ENCODE measurements at regions not wholly inside any gene's neighbourhood (a gene's known extent, or its start where the extent isn't known, plus 50 kb on each side); places are given as distances from the start of the nearest gene placed in this dataset.

DNA sequence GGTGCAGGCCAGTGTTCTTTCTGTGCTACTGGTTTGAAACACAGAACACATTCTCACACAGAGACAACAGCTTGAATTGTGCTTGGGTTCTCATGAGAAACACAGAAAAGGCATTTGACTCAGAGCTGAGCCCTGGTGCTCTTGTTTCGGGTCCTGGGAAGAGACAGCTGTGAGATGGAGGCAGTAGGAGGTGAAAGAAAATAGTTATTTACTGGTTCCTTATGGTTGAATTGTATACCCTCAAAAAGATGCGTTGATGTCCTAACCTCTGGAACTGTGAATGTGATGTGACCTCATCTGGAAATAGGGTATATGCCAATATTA, 87.1 kb upstream of the RPS6KA2 start:
- H3K4me3 ChIP-seq, result no peak overlapping the region
- TF ChIP-seq POLR2A (IDR thresholded peaks at IDR 0.05), result no peak
- TF ChIP-seq, protein P1, sequence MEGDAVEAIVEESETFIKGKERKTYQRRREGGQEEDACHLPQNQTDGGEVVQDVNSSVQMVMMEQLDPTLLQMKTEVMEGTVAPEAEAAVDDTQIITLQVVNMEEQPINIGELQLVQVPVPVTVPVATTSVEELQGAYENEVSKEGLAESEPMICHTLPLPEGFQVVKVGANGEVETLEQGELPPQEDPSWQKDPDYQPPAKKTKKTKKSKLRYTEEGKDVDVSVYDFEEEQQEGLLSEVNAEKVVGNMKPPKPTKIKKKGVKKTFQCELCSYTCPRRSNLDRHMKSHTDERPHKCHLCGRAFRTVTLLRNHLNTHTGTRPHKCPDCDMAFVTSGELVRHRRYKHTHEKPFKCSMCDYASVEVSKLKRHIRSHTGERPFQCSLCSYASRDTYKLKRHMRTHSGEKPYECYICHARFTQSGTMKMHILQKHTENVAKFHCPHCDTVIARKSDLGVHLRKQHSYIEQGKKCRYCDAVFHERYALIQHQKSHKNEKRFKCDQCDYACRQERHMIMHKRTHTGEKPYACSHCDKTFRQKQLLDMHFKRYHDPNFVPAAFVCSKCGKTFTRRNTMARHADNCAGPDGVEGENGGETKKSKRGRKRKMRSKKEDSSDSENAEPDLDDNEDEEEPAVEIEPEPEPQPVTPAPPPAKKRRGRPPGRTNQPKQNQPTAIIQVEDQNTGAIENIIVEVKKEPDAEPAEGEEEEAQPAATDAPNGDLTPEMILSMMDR (IDR thresholded peaks at IDR 0.05), result no peak
- H3K27ac ChIP-seq, result no peak overlapping the region
- no peak for DNase-seq
- no peaks in the 10 kb centered on the region for H3K9me3 ChIP-seq
- intact Hi-C loops (cut with DNase I; ENCODE audit: low total_unique reads), result no loop called here
- no peaks in the 10 kb centered on the region for H3K27me3 ChIP-seq
- H3K36me3 ChIP-seq, result no peaks in the 10 kb centered on the region
- no peaks in the 10 kb centered on the region for H3K4me1 ChIP-seq

DNA sequence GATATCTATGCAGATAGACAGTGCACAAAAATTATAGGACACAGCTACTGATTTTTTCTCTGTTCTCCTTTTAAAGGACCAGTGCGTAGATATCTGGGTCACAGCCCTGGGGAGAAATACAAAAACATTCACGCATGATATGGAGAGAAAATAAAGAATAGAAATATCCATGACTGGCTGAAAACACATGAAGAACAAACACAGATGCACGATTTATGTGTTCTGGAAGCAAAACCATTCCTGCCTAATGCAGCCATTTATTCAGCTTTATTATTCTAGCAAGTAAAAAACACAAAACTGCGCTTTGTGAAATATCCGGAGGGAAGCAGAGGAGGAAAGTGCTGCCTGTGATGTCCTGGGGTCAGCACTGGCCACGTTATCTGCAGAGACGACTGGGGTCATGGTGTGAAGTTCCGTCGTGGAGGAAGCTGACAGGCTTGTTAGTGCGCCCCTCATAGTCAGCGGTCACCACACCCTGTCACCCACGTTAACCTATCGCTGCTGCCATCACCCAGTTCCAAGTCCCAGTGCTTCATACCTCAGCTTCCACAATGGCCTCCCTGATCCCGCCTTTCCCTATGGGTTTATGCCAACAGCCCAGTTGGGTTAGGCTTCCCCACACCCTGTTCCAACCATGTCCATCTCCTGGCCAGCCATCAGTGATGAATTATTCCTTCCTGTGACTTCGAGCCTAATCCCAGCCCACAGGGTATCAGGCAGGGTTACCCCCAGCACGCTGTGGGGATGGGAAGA, 86.6 kb upstream of the RPS6KA2 start:
- Histone ChIP-seq H3K4me1 (no peaks in the 10 kb centered on the region), H3K27me3 (no peaks in the 10 kb centered on the region), H3K4me3 (no peak overlapping the region), H3K9me3 (no peaks in the 10 kb centered on the region), H3K27ac (no peak overlapping the region), H3K36me3 (no peaks in the 10 kb centered on the region)
- no peak for TF ChIP-seq POLR2A (IDR thresholded peaks at IDR 0.05)
- TF ChIP-seq, protein P1 (IDR thresholded peaks at IDR 0.05), result no peak
- DNase-seq, result no peak
- intact Hi-C loops (cut with DNase I; ENCODE audit: low total_unique reads), result no loop called here

DNA sequence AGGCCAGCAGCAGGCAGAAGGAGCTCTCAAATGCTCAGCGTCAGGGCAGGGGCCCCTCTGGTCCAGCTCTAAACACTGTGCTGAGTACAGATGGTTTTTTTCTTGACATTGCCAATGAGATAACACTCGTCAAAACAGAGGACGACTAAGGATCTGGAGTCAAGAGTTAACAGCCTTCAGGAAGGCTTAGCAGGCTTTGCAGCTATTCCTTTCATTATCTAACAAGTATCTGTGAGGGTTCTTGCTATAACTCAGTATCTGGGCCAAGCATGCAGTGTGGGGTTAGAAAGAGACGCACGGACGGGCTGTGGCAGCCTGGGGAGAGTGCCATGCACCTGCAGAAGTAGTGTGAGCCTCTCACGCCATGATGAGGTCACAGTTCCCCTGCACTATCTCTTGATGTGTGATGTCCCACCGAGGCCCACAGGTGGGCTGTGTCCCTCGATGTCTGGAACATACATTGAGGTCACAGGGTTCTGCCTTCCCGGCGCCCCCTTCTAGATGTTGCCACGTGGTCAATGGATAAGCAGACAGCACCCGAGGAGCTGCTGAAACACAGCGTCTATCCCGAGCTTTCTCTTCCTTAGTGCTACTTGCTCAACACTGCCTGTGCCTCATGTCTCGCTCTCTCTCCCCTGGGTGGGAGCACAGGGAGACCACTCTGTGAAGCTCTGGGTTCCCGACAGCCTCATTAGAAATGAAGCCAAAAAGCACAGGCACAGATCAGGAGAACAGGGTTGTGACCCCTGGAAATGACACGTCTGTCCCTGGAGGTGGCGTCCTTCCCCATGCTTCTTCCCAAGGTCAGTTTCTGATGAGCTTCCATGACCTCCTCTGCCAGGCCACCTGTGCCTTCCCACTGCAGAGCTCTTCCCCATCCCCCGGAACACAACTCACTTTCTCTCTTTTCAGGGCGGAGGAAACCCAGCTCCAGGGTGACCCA, 85.5 kb upstream of the RPS6KA2 start:
- Histone ChIP-seq H3K4me1 (no peaks in the 10 kb centered on the region), H3K4me3 (no peak overlapping the region), H3K9me3 (no peaks in the 10 kb centered on the region), H3K27ac (no peak overlapping the region), H3K27me3 (no peaks in the 10 kb centered on the region), H3K36me3 (no peaks in the 10 kb centered on the region)
- no peak for DNase-seq
- intact Hi-C loops (cut with DNase I; ENCODE audit: low total_unique reads), result no loop called here
- TF ChIP-seq POLR2A (IDR thresholded peaks at IDR 0.05), result no peak
- TF ChIP-seq, protein P1 (IDR thresholded peaks at IDR 0.05), result no peak

DNA sequence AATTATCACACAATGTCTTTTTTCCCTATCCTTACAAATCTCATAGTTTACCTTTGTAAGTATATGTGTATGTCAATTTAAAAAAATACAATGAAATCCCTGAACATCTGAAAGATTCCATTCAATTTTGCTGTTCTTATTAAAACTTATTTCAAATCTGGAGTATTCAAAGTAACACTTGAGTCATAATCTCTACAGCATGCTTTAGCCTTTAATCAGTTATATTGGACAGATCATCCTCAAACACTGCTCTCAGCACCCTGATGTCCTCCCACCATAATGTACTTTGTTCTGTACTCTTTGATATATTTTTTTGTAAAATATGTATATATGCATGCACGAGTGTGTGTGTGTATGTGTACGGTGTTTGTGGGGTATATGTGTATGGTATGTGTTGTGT, 83.0 kb upstream of the RPS6KA2 start:
- no peak for TF ChIP-seq POLR2A (IDR thresholded peaks at IDR 0.05)
- TF ChIP-seq, protein P1 (IDR thresholded peaks at IDR 0.05), result no peak
- no peaks in the 10 kb centered on the region for H3K4me1 ChIP-seq
- H3K36me3 ChIP-seq, result no peaks in the 10 kb centered on the region
- no peaks in the 10 kb centered on the region for H3K27me3 ChIP-seq
- no peaks in the 10 kb centered on the region for H3K9me3 ChIP-seq
- H3K4me3 ChIP-seq, result no peak overlapping the region
- intact Hi-C loops (cut with DNase I; ENCODE audit: low total_unique reads), result no loop called here
- H3K27ac ChIP-seq, result no peak overlapping the region
- no peak for DNase-seq

DNA sequence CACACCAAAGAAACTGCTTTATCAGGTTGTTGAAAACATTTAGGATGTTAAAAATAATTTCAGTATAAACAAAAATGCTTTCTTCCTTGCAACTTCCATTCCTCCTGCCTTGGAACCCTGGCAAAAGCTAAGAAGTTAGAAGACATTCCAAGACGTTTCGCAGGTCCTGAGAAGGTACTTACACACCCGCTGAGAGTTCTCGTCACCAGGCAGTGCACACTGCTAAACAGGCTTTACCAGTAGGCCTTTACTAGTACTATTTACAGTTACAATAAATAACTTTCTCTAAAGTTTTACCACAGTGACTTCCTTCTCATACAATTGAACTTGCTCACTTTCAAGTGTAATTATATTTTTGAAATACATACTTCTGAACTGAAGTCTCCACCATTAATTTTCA, 81.4 kb upstream of the RPS6KA2 start:
- TF ChIP-seq, protein P1 (IDR thresholded peaks at IDR 0.05), result no peak
- no peak for TF ChIP-seq POLR2A (IDR thresholded peaks at IDR 0.05)
- intact Hi-C loops (cut with DNase I; ENCODE audit: low total_unique reads), result no loop called here

More for the DNA sequence above, 81.4 kb upstream of the RPS6KA2 start:
- H3K36me3 ChIP-seq, result no peaks in the 10 kb centered on the region
- H3K4me3 ChIP-seq, result no peak overlapping the region
- no peaks in the 10 kb centered on the region for H3K4me1 ChIP-seq
- no peak for DNase-seq
- no peaks in the 10 kb centered on the region for H3K27me3 ChIP-seq
- H3K27ac ChIP-seq, result no peak overlapping the region
- no peaks in the 10 kb centered on the region for H3K9me3 ChIP-seq
